Activated T-cell treated with anti-CD3 and anti-CD28 coated beads, Interleukin-2, amount 50 U/mL, for 72 hours (primary cell): ENCODE measurements at regions not wholly inside any gene's neighbourhood (a gene's known extent, or its start where the extent isn't known, plus 50 kb on each side); places are given as distances from the start of the nearest gene placed in this dataset.

Source experiments
- ATAC-seq, 2 donors: fragments of 150-1000 bp; cut with Tn5 transposase; replicated peaks in 1 of 2; 2 replicates each; pipeline ENCODE4 v1.10.0; 2021; ENCODE audit warnings: moderate library complexity in 2 of 2, mild to moderate bottlenecking in 1 of 2
- DNase-seq, 2 donors: peaks; one replicate each; pipeline ENCODE4 v3.0.0; 2021 to 2022; ENCODE audit warnings: mixed read lengths in 1 of 2
- H3K27ac Mint-ChIP-seq: one replicate; pipeline ENCODE4 v1.8.0; 2022; ENCODE audit warnings: mild to moderate bottlenecking, moderate library complexity, mixed read lengths
- H3K27me3 Mint-ChIP-seq: one replicate; pipeline ENCODE4 v1.8.0; 2022; ENCODE audit warnings: low read depth, mixed read lengths
- H3K36me3 Mint-ChIP-seq, 2 donors: one replicate each; pipeline ENCODE4 v1.8.0; 2022; ENCODE audit warnings: mixed read lengths in 2 of 2, mild to moderate bottlenecking in 1 of 2; ENCODE audit not compliant: insufficient read depth in 2 of 2
- H3K4me1 Mint-ChIP-seq: one replicate; pipeline ENCODE4 v1.8.0; 2022; ENCODE audit warnings: low read depth, mixed read lengths
- H3K4me3 Mint-ChIP-seq, 2 donors: one replicate each; pipeline ENCODE4 v1.8.0; 2022; ENCODE audit warnings: mild to moderate bottlenecking in 2 of 2, mixed read lengths in 2 of 2, moderate library complexity in 2 of 2
- H3K9me3 Mint-ChIP-seq, 2 donors: one replicate each; pipeline ENCODE4 v1.8.0; 2022; ENCODE audit warnings: mixed read lengths in 2 of 2

GRCh38 chr11:120028897-120029258 is 109.0 kb downstream of the TRIM29 start:
- Mint-ChIP-seq H3K4me1 (no peaks in the 10 kb centered on the region), H3K9me3 (no peaks in the 10 kb centered on the region), H3K36me3 (no peaks in the 10 kb centered on the region), H3K27me3 (peaks cover 18% of the 10 kb centered on the region), H3K4me3 (no peak overlapping the region), H3K27ac (no peak overlapping the region)
- no peak for DNase-seq
- no peak for ATAC-seq

- Mint-ChIP-seq H3K4me1 (no peaks in the 10 kb centered on the region), H3K4me3 (no peak overlapping the region)
Measured at GRCh38 chr11:120028181-120028896, 109.6 kb downstream of the TRIM29 start.

GRCh38 chr11:120027546-120028180 is 110.2 kb downstream of the TRIM29 start:
- Mint-ChIP-seq H3K36me3 (no peaks in the 10 kb centered on the region), H3K27me3 (peaks cover 18% of the 10 kb centered on the region)
- ATAC-seq, result no peak

More at GRCh38 chr11:120028181-120028896, 109.6 kb downstream of the TRIM29 start:
- Mint-ChIP-seq H3K36me3 (no peaks in the 10 kb centered on the region), H3K9me3 (no peaks in the 10 kb centered on the region), H3K27me3 (peaks cover 18% of the 10 kb centered on the region), H3K27ac (no peak overlapping the region)
- ATAC-seq, result no peak
- DNase-seq, result no peak

GRCh38 chr11:120025606-120026335 is 112.1 kb downstream of the TRIM29 start:
- Mint-ChIP-seq H3K27me3 (peaks cover 18% of the 10 kb centered on the region), H3K4me3 (no peak overlapping the region), H3K4me1 (no peaks in the 10 kb centered on the region), H3K36me3 (no peaks in the 10 kb centered on the region), H3K27ac (no peak overlapping the region), H3K9me3 (no peaks in the 10 kb centered on the region)
- ATAC-seq, result no peak
- no peak for DNase-seq

More at GRCh38 chr11:120027546-120028180, 110.2 kb downstream of the TRIM29 start:
- no peak overlapping the region for H3K4me3 Mint-ChIP-seq
- H3K27ac Mint-ChIP-seq, result no peak overlapping the region
- no peak for DNase-seq
- H3K9me3 Mint-ChIP-seq, result no peaks in the 10 kb centered on the region
- H3K4me1 Mint-ChIP-seq, result no peaks in the 10 kb centered on the region

GRCh38 chr11:120024586-120024985 is 113.3 kb downstream of the TRIM29 start:
- no peak overlapping the region for H3K4me3 Mint-ChIP-seq
- peaks cover 14% of the 10 kb centered on the region for H3K27me3 Mint-ChIP-seq
- ATAC-seq (no peak), DNase-seq (no peak)
- no peaks in the 10 kb centered on the region for H3K4me1 Mint-ChIP-seq
- no peak overlapping the region for H3K27ac Mint-ChIP-seq
- no peaks in the 10 kb centered on the region for H3K9me3 Mint-ChIP-seq
- no peaks in the 10 kb centered on the region for H3K36me3 Mint-ChIP-seq

- Mint-ChIP-seq H3K4me1 (no peaks in the 10 kb centered on the region), H3K36me3 (no peaks in the 10 kb centered on the region), H3K9me3 (no peaks in the 10 kb centered on the region), H3K27me3 (peaks cover 12% of the 10 kb centered on the region), H3K4me3 (no peak overlapping the region), H3K27ac (no peak overlapping the region)
- DNase-seq (no peak), ATAC-seq (no peak)
Measured at GRCh38 chr11:120024046-120024445, 113.9 kb downstream of the TRIM29 start.

- H3K27me3 Mint-ChIP-seq, result peaks cover 7% of the 10 kb centered on the region
- H3K4me3 Mint-ChIP-seq, result no peak overlapping the region
- no peak overlapping the region for H3K27ac Mint-ChIP-seq
- no peak for ATAC-seq
- H3K4me1 Mint-ChIP-seq, result no peaks in the 10 kb centered on the region
- no peak for DNase-seq
- H3K36me3 Mint-ChIP-seq, result no peaks in the 10 kb centered on the region
- no peaks in the 10 kb centered on the region for H3K9me3 Mint-ChIP-seq
Measured at GRCh38 chr11:120023551-120023950, 114.4 kb downstream of the TRIM29 start.

GRCh38 chr11:120023120-120023519 is 114.8 kb downstream of the TRIM29 start:
- Mint-ChIP-seq H3K27me3 (peaks cover 3% of the 10 kb centered on the region), H3K36me3 (no peaks in the 10 kb centered on the region), H3K27ac (no peak overlapping the region), H3K4me3 (no peak overlapping the region), H3K9me3 (no peaks in the 10 kb centered on the region), H3K4me1 (no peaks in the 10 kb centered on the region)
- ATAC-seq (no peak), DNase-seq (no peak)

GRCh38 chr11:120022617-120023016 is 115.3 kb downstream of the TRIM29 start:
- Mint-ChIP-seq H3K4me1 (no peaks in the 10 kb centered on the region), H3K27ac (no peak overlapping the region)

GRCh38 chr11:120021978-120022377 is 115.9 kb downstream of the TRIM29 start:
- Mint-ChIP-seq H3K4me1 (no peaks in the 10 kb centered on the region), H3K27me3 (no peaks in the 10 kb centered on the region), H3K9me3 (no peaks in the 10 kb centered on the region), H3K4me3 (no peak overlapping the region), H3K36me3 (no peaks in the 10 kb centered on the region), H3K27ac (no peak overlapping the region)
- no peak for DNase-seq
- ATAC-seq, result no peak

More at GRCh38 chr11:120022617-120023016, 115.3 kb downstream of the TRIM29 start:
- Mint-ChIP-seq H3K27me3 (no peaks in the 10 kb centered on the region), H3K9me3 (no peaks in the 10 kb centered on the region), H3K4me3 (no peak overlapping the region), H3K36me3 (no peaks in the 10 kb centered on the region)
- ATAC-seq, result no peak
- DNase-seq, result no peak

- no peak for ATAC-seq
- no peak overlapping the region for H3K4me3 Mint-ChIP-seq
- no peaks in the 10 kb centered on the region for H3K9me3 Mint-ChIP-seq
- no peak overlapping the region for H3K27ac Mint-ChIP-seq
- H3K27me3 Mint-ChIP-seq, result peaks cover 5% of the 10 kb centered on the region
- no peaks in the 10 kb centered on the region for H3K4me1 Mint-ChIP-seq
- no peak for DNase-seq
- H3K36me3 Mint-ChIP-seq, result no peaks in the 10 kb centered on the region
Measured at GRCh38 chr11:120021391-120021953, 116.4 kb downstream of the TRIM29 start.

- Mint-ChIP-seq H3K4me3 (no peak overlapping the region), H3K9me3 (no peaks in the 10 kb centered on the region), H3K4me1 (no peaks in the 10 kb centered on the region), H3K27ac (no peak overlapping the region), H3K36me3 (no peaks in the 10 kb centered on the region), H3K27me3 (peaks cover 9% of the 10 kb centered on the region)
- DNase-seq (no peak), ATAC-seq (no peak)
Measured at GRCh38 chr11:120020981-120021380, 116.9 kb downstream of the TRIM29 start.

GRCh38 chr11:120020486-120020885 is 117.4 kb downstream of the TRIM29 start:
- H3K4me3 Mint-ChIP-seq, result no peak overlapping the region
- H3K27ac Mint-ChIP-seq, result no peak overlapping the region
- peaks cover 14% of the 10 kb centered on the region for H3K27me3 Mint-ChIP-seq
- no peaks in the 10 kb centered on the region for H3K36me3 Mint-ChIP-seq
- H3K9me3 Mint-ChIP-seq, result no peaks in the 10 kb centered on the region
- DNase-seq, result no peak
- no peaks in the 10 kb centered on the region for H3K4me1 Mint-ChIP-seq
- no peak for ATAC-seq
